ENCODE measurements at regions not wholly inside any gene's neighbourhood (a gene's known extent, or its start where the extent isn't known, plus 50 kb on each side); places are given as distances from the start of the nearest gene placed in this dataset.

DNA sequence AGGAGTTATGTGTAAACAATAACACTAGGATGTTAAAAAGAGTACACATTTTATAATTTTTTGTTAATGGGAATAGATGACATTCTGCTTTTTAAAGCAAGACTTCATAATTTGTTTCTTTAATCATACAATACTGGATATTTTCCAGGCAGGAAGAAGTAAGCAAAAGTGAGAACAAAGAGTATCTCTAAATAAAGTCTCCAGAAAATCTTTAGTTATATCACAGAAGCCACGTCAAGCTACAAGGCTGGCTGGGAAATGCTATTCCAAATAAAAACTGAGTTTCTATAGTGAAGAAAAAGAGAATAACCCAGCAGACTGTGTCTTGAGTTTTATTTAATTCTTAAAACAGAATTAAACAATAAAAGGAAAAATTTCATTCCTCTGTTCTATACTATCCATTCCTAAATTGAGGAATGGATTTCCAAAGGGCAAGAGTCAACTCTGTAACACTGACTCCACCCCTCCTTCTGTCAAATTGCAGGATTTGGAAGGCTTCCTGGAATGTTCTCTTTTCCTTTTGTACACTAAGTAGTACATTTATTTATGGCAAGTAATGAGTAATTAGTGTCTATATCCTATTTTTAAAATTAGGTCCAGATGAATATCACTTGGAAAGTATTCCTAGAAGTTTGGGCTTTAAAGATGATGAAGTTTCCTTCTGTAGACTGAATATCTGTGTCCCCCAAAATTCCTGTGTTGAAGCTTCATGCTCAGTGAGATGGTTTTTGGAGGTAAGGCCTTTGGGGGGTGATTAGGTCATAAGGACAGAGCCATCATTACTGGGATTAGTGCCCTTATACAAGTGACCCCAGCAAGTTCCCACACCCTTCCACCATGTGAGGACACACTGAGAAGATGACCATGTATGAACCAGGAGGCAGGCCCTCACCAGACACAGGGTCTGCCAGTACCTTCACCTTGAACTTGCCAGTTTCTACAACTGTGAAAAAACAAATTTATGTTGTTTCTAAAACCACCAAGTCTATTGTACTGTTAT lies 290.9 kb downstream of the CRPPA start:
- no peak for DNase-seq
- no peak overlapping the region for H3K27ac ChIP-seq

DNA sequence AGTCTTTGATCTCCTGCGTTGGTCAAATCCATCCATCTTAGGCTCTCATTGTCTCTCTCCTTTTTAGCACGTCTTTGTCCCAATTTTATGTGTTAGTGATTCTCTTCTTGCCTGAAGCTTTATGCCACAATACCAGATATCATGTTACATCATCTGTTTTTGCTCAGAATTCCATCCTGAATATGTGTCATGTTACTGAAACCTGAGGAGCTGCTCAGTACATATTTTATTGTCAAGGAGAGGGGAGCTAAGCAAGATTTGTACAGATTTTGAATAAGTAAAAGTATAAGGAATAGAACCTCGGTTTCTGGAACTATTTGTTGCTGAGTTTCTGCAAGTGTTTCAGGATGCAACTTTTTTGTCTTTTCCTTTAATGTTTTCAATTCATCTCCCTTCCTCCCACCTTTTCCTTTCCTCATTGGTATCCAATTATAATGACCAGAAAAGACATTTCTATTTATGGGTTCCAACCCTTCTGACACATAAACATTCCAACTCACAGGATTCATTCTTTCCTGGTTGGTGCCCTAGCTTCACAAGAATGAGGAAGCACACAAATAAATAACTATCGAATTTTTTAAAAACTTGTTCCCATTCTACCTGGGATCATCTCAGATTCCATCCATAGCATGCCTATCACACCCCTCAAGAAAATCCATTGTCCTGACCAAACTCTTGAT lies 291.8 kb downstream of the CRPPA start:
- TF ChIP-seq, protein P1, sequence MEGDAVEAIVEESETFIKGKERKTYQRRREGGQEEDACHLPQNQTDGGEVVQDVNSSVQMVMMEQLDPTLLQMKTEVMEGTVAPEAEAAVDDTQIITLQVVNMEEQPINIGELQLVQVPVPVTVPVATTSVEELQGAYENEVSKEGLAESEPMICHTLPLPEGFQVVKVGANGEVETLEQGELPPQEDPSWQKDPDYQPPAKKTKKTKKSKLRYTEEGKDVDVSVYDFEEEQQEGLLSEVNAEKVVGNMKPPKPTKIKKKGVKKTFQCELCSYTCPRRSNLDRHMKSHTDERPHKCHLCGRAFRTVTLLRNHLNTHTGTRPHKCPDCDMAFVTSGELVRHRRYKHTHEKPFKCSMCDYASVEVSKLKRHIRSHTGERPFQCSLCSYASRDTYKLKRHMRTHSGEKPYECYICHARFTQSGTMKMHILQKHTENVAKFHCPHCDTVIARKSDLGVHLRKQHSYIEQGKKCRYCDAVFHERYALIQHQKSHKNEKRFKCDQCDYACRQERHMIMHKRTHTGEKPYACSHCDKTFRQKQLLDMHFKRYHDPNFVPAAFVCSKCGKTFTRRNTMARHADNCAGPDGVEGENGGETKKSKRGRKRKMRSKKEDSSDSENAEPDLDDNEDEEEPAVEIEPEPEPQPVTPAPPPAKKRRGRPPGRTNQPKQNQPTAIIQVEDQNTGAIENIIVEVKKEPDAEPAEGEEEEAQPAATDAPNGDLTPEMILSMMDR (IDR thresholded peaks at IDR 0.05; ENCODE audit: low read depth, low read length): no peak
- DNase-seq: no peak
- H3K9me3 ChIP-seq (ENCODE audit: severe bottlenecking): no peaks in the 10 kb centered on the region

More for the DNA sequence above, 290.9 kb downstream of the CRPPA start:
- TF ChIP-seq, protein P1 (IDR thresholded peaks at IDR 0.05; ENCODE audit: low read depth, low read length): no peak
- no peaks in the 10 kb centered on the region for H3K36me3 ChIP-seq
- H3K4me3 ChIP-seq (ENCODE audit: low read depth, low read length): no peak overlapping the region
- no peaks in the 10 kb centered on the region for H3K27me3 ChIP-seq (ENCODE audit: insufficient read depth, low read depth, severe bottlenecking)
- no peaks in the 10 kb centered on the region for H3K9me3 ChIP-seq (ENCODE audit: severe bottlenecking)

GRCh38 chr7:16123117-16123770 lies 298.1 kb downstream of the CRPPA start:
- no peak overlapping the region for H3K27ac ChIP-seq
- no peaks in the 10 kb centered on the region for H3K27me3 ChIP-seq (ENCODE audit: insufficient read depth, low read depth, severe bottlenecking)
- no peaks in the 10 kb centered on the region for H3K36me3 ChIP-seq
- TF ChIP-seq, protein P1 (IDR thresholded peaks at IDR 0.05; ENCODE audit: low read depth, low read length): no peak
- no peak for DNase-seq
- H3K9me3 ChIP-seq (ENCODE audit: severe bottlenecking): no peaks in the 10 kb centered on the region
- no peak overlapping the region for H3K4me3 ChIP-seq (ENCODE audit: low read depth, low read length)

More for the DNA sequence above, 291.8 kb downstream of the CRPPA start:
- H3K36me3 ChIP-seq: no peaks in the 10 kb centered on the region
- no peak overlapping the region for H3K27ac ChIP-seq
- no peak overlapping the region for H3K4me3 ChIP-seq (ENCODE audit: low read depth, low read length)
- no peaks in the 10 kb centered on the region for H3K27me3 ChIP-seq (ENCODE audit: insufficient read depth, low read depth, severe bottlenecking)

DNA sequence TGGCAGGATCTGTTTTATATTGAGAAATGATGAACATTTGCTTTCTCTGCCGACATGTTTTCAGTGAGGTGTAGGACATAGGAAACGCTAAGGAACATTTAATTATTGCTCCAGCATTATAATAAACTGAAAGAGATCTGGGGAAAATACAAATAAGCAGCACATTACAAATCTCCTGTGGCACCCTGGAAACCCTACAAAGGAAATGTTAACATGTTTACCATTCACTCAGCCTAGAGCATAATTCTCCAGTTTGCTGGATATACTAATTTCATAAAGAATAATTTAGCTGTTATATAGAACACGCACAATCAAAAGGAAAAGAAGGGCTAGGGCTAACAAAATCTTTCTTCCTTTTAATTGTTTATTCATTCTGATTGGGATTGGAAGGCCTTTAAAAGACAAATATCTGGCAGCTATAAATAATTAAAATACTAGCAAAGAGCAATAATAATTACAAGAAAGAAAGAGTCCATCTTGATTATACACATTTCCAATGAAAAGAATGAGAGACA lies 299.4 kb downstream of the CRPPA start:
- Histone ChIP-seq H3K27me3 (ENCODE audit: insufficient read depth, low read depth, severe bottlenecking) (no peaks in the 10 kb centered on the region), H3K27ac (no peak overlapping the region), H3K9me3 (ENCODE audit: severe bottlenecking) (no peaks in the 10 kb centered on the region), H3K36me3 (no peaks in the 10 kb centered on the region), H3K4me3 (ENCODE audit: low read depth, low read length) (no peak overlapping the region)
- TF ChIP-seq, protein P1 (IDR thresholded peaks at IDR 0.05; ENCODE audit: low read depth, low read length): no peak
- no peak for DNase-seq

GRCh38 chr7:16115374-16115773 lies 306.0 kb downstream of the CRPPA start:
- DNase-seq: no peak
- peaks cover 5% of the 10 kb centered on the region for H3K9me3 ChIP-seq (ENCODE audit: severe bottlenecking)
- H3K27ac ChIP-seq: no peak overlapping the region
- TF ChIP-seq, protein P1 (IDR thresholded peaks at IDR 0.05; ENCODE audit: low read depth, low read length): no peak
- H3K4me3 ChIP-seq (ENCODE audit: low read depth, low read length): no peak overlapping the region
- H3K27me3 ChIP-seq (ENCODE audit: insufficient read depth, low read depth, severe bottlenecking): no peaks in the 10 kb centered on the region
- no peaks in the 10 kb centered on the region for H3K36me3 ChIP-seq

Measured in WERI-Rb-1 (cell line).